Endodermal cell (in vitro differentiated cells): ENCODE measurements at regions not wholly inside any gene's neighbourhood (a gene's known extent, or its start where the extent isn't known, plus 50 kb on each side); places are given as distances from the start of the nearest gene placed in this dataset.

Experiments used
- DNase-seq: peaks from one replicate; pipeline ENCODE4 v3.0.0-alpha.2; 2017
- H3K27ac ChIP-seq: 2 replicates; pipeline ENCODE4 v1.5.1; 2013; ENCODE audit warnings: mild to moderate bottlenecking, low read depth, low read length, moderate library complexity
- H3K27me3 ChIP-seq: 2 replicates; pipeline ENCODE4 v1.6.1; 2013; ENCODE audit warnings: mild to moderate bottlenecking, low read length, moderate library complexity; ENCODE audit not compliant: insufficient read depth, control insufficient read depth, poor library complexity, severe bottlenecking
- H3K36me3 ChIP-seq: 2 replicates; pipeline ENCODE4 v1.7.0; 2013; ENCODE audit warnings: mild to moderate bottlenecking, low read length, moderate library complexity; ENCODE audit not compliant: control insufficient read depth, insufficient read depth
- H3K4me1 ChIP-seq: one replicate; pipeline ENCODE4 v1.7.0; 2013; ENCODE audit warnings: low read length; ENCODE audit not compliant: control insufficient read depth, insufficient read depth
- H3K4me3 ChIP-seq: 2 replicates; pipeline ENCODE4 v1.5.1; 2013; ENCODE audit warnings: mild to moderate bottlenecking, low read length, moderate library complexity
- H3K9ac ChIP-seq: 2 replicates; pipeline ENCODE4 v1.6.1; 2013; ENCODE audit warnings: mild to moderate bottlenecking, low read length, moderate library complexity; ENCODE audit not compliant: poor library complexity, severe bottlenecking; ENCODE audit errors: extremely low read depth
- H3K9me3 ChIP-seq: 2 replicates; pipeline ENCODE4 v1.6.1; 2013; ENCODE audit warnings: mild to moderate bottlenecking, low read length, moderate library complexity; ENCODE audit not compliant: control insufficient read depth
- H3K27ac Mint-ChIP-seq: 2 replicates; pipeline ENCODE4 v1.8.0; 2020; ENCODE audit warnings: mixed read lengths
- H3K27me3 Mint-ChIP-seq: 2 replicates; pipeline ENCODE4 v1.8.0; 2021; ENCODE audit warnings: mild to moderate bottlenecking, mixed read lengths; ENCODE audit not compliant: insufficient read depth
- H3K36me3 Mint-ChIP-seq: 2 replicates; pipeline ENCODE4 v1.8.0; 2020; ENCODE audit warnings: low read depth, mixed read lengths
- H3K4me1 Mint-ChIP-seq: 2 replicates; pipeline ENCODE4 v1.8.0; 2020; ENCODE audit warnings: mixed read lengths
- H3K4me3 Mint-ChIP-seq: 2 replicates; pipeline ENCODE4 v1.8.0; 2020; ENCODE audit warnings: mild to moderate bottlenecking, moderate library complexity, mixed read lengths
- H3K9me3 Mint-ChIP-seq: 2 replicates; pipeline ENCODE4 v1.8.0; 2020; ENCODE audit warnings: mild to moderate bottlenecking, mixed read lengths
- CTCF ChIP-seq: fragments of 200-600 bp; sonication (generic); conservative IDR thresholded peaks from 2 replicates; pipeline ENCODE4 v1.5.0; 2021; ENCODE audit warnings: antibody characterized with exemption, mild to moderate bottlenecking
- WGBS, 2 experiments: methylation state at CpG; one replicate each; pipeline versions ENCODE4 v1.1.5 to v1.1.7; 2013; ENCODE audit warnings: missing lambda C conversion rate in 2 of 2, mixed read lengths in 1 of 2; ENCODE audit not compliant: insufficient coverage in 1 of 2, insufficient read length in 1 of 2; 5-methylcytosine and 5-hydroxymethylcytosine counted together

GRCh38 chr3:150236316-150237082 is 171.6 kb upstream of the TSC22D2 start:
- WGBS, 2 experiments = 89 to 100% methylated on average over 1 to 7 of the region's 7 CpGs
- TF ChIP-seq CTCF = no peak
- no peak for DNase-seq
- Mint-ChIP-seq H3K36me3 (no peaks in the 10 kb centered on the region), H3K27ac (no peak overlapping the region), H3K27me3 (no peaks in the 10 kb centered on the region), H3K4me1 (peaks cover 12% of the 10 kb centered on the region), H3K9me3 (no peaks in the 10 kb centered on the region), H3K4me3 (no peak overlapping the region)
- Histone ChIP-seq H3K27me3 (no peaks in the 10 kb centered on the region), H3K9ac (no peak overlapping the region), H3K36me3 (no peaks in the 10 kb centered on the region), H3K4me1 (peaks cover 6% of the 10 kb centered on the region), H3K9me3 (no peaks in the 10 kb centered on the region), H3K27ac (no peak overlapping the region), H3K4me3 (no peak overlapping the region)

- no peaks in the 10 kb centered on the region for H3K36me3 Mint-ChIP-seq
- H3K27me3 Mint-ChIP-seq = no peaks in the 10 kb centered on the region
- no peak for TF ChIP-seq CTCF
- Histone ChIP-seq H3K27ac (no peak overlapping the region), H3K9ac (no peak overlapping the region), H3K9me3 (no peaks in the 10 kb centered on the region), H3K4me1 (peaks cover 1% of the 10 kb centered on the region), H3K27me3 (no peaks in the 10 kb centered on the region), H3K36me3 (no peaks in the 10 kb centered on the region), H3K4me3 (no peak overlapping the region)
- WGBS, 2 experiments = 70 to 80% methylated on average over 1 of the region's 1 CpG
- H3K4me1 Mint-ChIP-seq = peaks cover 8% of the 10 kb centered on the region
- no peak overlapping the region for H3K27ac Mint-ChIP-seq
- no peak overlapping the region for H3K4me3 Mint-ChIP-seq
- H3K9me3 Mint-ChIP-seq = no peaks in the 10 kb centered on the region
- DNase-seq = no peak
Measured at GRCh38 chr3:150235799-150236198, 172.3 kb upstream of the TSC22D2 start.

GRCh38 chr3:150232992-150233451 is 175.1 kb upstream of the TSC22D2 start:
- WGBS, 2 experiments = 78 to 87% methylated on average over 2 to 4 of the region's 4 CpGs
- H3K4me3 Mint-ChIP-seq = no peak overlapping the region
- TF ChIP-seq CTCF = no peak

More at GRCh38 chr3:150232992-150233451, 175.1 kb upstream of the TSC22D2 start:
- Mint-ChIP-seq H3K9me3 (no peaks in the 10 kb centered on the region), H3K27ac (no peak overlapping the region), H3K27me3 (no peaks in the 10 kb centered on the region), H3K36me3 (no peaks in the 10 kb centered on the region), H3K4me1 (peaks cover 16% of the 10 kb centered on the region)
- H3K27ac ChIP-seq = peak overlapping the region; percentile 24
- H3K27me3 ChIP-seq = no peaks in the 10 kb centered on the region
- no peak overlapping the region for H3K4me3 ChIP-seq
- H3K9ac ChIP-seq = no peak overlapping the region
- DNase-seq = no peak
- H3K9me3 ChIP-seq = no peaks in the 10 kb centered on the region
- H3K36me3 ChIP-seq = no peaks in the 10 kb centered on the region
- H3K4me1 ChIP-seq = peaks cover 3% of the 10 kb centered on the region
